ENCODE measurements at regions not wholly inside any gene's neighbourhood (a gene's known extent, or its start where the extent isn't known, plus 50 kb on each side); places are given as distances from the start of the nearest gene placed in this dataset.

DNA sequence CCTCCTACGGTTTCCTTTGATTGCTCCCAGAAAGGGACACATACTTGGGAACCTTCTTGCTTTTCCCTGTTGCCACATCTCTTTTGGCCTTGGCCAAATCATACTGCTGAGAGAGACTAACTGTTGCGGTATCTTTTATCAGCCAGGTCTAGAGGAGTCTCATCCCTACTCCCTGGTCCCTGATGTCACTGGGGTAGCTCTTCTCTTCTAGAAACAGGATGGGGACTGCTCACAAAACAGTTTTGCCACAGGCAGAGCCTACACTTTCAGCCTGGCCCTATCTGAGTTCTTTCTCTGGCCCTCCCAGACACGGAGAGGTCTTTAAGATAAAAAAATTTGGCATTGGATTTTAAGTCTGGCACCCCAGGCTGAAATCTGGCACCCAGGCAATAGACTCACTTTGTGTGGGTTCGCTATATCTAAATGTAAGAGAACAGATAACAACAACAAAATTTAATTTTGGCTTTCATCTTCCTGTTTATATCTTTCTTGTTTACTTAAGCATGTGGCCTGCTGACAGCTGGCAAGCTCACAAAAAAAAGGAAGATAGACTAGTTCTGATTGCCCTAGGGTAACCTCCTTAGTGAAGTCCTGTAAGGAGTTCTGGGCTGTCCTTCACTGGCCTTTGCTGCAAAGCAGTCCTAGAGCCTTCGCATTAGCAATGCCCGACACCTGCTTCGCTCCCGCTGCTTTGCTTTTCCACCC is 228.3 kb upstream of the NPVF start:
- TF ChIP-seq, protein P1, sequence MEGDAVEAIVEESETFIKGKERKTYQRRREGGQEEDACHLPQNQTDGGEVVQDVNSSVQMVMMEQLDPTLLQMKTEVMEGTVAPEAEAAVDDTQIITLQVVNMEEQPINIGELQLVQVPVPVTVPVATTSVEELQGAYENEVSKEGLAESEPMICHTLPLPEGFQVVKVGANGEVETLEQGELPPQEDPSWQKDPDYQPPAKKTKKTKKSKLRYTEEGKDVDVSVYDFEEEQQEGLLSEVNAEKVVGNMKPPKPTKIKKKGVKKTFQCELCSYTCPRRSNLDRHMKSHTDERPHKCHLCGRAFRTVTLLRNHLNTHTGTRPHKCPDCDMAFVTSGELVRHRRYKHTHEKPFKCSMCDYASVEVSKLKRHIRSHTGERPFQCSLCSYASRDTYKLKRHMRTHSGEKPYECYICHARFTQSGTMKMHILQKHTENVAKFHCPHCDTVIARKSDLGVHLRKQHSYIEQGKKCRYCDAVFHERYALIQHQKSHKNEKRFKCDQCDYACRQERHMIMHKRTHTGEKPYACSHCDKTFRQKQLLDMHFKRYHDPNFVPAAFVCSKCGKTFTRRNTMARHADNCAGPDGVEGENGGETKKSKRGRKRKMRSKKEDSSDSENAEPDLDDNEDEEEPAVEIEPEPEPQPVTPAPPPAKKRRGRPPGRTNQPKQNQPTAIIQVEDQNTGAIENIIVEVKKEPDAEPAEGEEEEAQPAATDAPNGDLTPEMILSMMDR (IDR thresholded peaks at IDR 0.05; ENCODE audit: borderline replicate concordance, extremely low read depth, low read length, poor library complexity, severe bottlenecking) = no peak
- no peak for TF ChIP-seq EZH2 (IDR thresholded peaks at IDR 0.05; ENCODE audit: borderline replicate concordance, low read depth, low read length, severe bottlenecking)
